ENCODE measurements at regions not wholly inside any gene's neighbourhood (a gene's known extent, or its start where the extent isn't known, plus 50 kb on each side); places are given as distances from the start of the nearest gene placed in this dataset.

DNA sequence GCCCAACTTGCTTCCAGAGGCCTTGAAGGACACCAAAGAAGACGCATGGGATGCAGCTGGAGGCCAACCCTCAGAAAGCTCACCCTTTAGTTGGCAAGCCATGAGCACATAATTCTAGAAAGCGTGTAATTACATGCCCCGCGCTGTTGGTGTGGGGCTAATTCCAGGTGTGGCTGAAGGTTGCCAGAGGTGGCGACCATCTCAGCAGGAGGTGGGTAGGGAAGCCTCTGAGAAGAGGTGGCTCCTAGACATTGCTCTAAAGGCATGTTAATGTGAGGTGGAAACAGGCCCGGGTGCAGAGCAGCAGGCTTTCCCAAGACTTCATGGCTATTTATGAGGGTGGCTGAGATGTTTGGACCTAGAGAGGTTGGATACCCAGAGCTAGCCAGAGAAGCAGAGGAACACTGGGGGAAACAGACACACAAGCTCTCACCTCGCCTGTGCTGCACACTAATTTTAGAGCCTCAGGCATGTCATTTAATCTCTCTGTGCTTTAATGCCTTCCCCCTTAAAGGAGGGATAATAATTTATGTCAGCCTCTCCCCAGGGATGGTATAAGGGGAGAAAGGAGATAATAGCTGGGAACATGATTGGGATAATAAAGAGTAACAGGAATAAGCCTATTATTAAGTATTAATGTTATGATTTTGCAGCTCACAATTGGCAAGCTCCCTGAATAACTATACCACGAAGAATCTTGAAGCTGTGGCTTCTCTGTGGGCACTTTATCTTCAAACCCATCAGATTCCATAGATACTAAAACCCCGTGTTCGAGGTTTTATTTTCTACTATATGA is 60.0 kb upstream of the HELT start:
- TF ChIP-seq NR1H2 (CRISPR knock-in tag; IDR thresholded peaks at IDR 0.05) (no peak), NR2C2 (CRISPR knock-in tag; IDR thresholded peaks at IDR 0.05) (no peak), IRF1 (CRISPR knock-in tag; IDR thresholded peaks at IDR 0.05) (no peak)
- TF ChIP-seq, protein P1, sequence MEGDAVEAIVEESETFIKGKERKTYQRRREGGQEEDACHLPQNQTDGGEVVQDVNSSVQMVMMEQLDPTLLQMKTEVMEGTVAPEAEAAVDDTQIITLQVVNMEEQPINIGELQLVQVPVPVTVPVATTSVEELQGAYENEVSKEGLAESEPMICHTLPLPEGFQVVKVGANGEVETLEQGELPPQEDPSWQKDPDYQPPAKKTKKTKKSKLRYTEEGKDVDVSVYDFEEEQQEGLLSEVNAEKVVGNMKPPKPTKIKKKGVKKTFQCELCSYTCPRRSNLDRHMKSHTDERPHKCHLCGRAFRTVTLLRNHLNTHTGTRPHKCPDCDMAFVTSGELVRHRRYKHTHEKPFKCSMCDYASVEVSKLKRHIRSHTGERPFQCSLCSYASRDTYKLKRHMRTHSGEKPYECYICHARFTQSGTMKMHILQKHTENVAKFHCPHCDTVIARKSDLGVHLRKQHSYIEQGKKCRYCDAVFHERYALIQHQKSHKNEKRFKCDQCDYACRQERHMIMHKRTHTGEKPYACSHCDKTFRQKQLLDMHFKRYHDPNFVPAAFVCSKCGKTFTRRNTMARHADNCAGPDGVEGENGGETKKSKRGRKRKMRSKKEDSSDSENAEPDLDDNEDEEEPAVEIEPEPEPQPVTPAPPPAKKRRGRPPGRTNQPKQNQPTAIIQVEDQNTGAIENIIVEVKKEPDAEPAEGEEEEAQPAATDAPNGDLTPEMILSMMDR (IDR thresholded peaks at IDR 0.05): no peak
- TF ChIP-seq, protein P2, sequence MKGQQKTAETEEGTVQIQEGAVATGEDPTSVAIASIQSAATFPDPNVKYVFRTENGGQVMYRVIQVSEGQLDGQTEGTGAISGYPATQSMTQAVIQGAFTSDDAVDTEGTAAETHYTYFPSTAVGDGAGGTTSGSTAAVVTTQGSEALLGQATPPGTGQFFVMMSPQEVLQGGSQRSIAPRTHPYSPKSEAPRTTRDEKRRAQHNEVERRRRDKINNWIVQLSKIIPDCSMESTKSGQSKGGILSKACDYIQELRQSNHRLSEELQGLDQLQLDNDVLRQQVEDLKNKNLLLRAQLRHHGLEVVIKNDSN (CRISPR knock-in tag; IDR thresholded peaks at IDR 0.05): no peak
